Epithelial cell of proximal tubule (primary cell): ENCODE measurements at regions not wholly inside any gene's neighbourhood (a gene's known extent, or its start where the extent isn't known, plus 50 kb on each side); places are given as distances from the start of the nearest gene placed in this dataset.
"Not testable (repeated sequence)": the region's sequence is repeated elsewhere in the genome, so short reads cannot be mapped to it uniquely, and the experiment has no call there.

Experiments used
- DNase-seq: peaks from one replicate; pipeline ENCODE4 v3.0.0-alpha.2; 2011; ENCODE audit warnings: low read depth
- H3K4me3 ChIP-seq: 2 replicates; pipeline ENCODE4 v1.5.1; 2011; ENCODE audit warnings: low read depth, mild to moderate bottlenecking, low read length
- CTCF ChIP-seq: conservative IDR thresholded peaks from 2 replicates; pipeline ENCODE4 v1.5.1; 2012; ENCODE audit warnings: low read depth, mild to moderate bottlenecking, low read length

- no peak for TF ChIP-seq CTCF
- DNase-seq = no peak
- no peak overlapping the region for H3K4me3 ChIP-seq
Observed at GRCh38 chr3:194051366-194052149, 84.4 kb upstream of the HES1 start.

- no peak overlapping the region for H3K4me3 ChIP-seq
- TF ChIP-seq CTCF = no peak
- DNase-seq = no peak
Observed at GRCh38 chr3:194053136-194053535, 82.8 kb upstream of the HES1 start.

GRCh38 chr3:194054016-194054415, 81.9 kb upstream of the HES1 start:
- no peak overlapping the region for H3K4me3 ChIP-seq
- no peak for DNase-seq
- TF ChIP-seq CTCF = no peak

- DNase-seq = no peak
- no peak overlapping the region for H3K4me3 ChIP-seq
- TF ChIP-seq CTCF = no peak
Observed at GRCh38 chr3:194054540-194054939, 81.4 kb upstream of the HES1 start.

GRCh38 chr3:194054961-194055360, 81.0 kb upstream of the HES1 start:
- no peak for TF ChIP-seq CTCF
- no peak overlapping the region for H3K4me3 ChIP-seq
- DNase-seq = no peak

GRCh38 chr3:194056323-194056722, 79.6 kb upstream of the HES1 start:
- DNase-seq, H3K4me3 ChIP-seq: not testable (repeated sequence)

GRCh38 chr3:194056731-194057415, 79.1 kb upstream of the HES1 start:
- no peak overlapping the region for H3K4me3 ChIP-seq
- TF ChIP-seq CTCF = no peak
- no peak for DNase-seq
